GM12892 (cell line): ENCODE measurements at regions not wholly inside any gene's neighbourhood (a gene's known extent, or its start where the extent isn't known, plus 50 kb on each side); places are given as distances from the start of the nearest gene placed in this dataset.

Experiments
- DNase-seq: peaks from one replicate; pipeline ENCODE4 v3.0.0; 2011; ENCODE audit not compliant: insufficient read length
- FAIRE-seq: peaks from 2 replicates; lab custom pipeline; 2011; peaks lifted over from hg19 to GRCh38; lab: Jason Lieb, UNC
- POLR2A ChIP-seq: IDR thresholded peaks from 2 replicates; pipeline ENCODE4 v1.6.1; 2011; ENCODE audit warnings: low read depth, low read length, control low read depth
- POLR2AphosphoS5 ChIP-seq: IDR thresholded peaks from 2 replicates; pipeline ENCODE4 v1.6.1; 2011; ENCODE audit warnings: low read depth, low read length, control low read depth
- TAF1 ChIP-seq: IDR thresholded peaks from 2 replicates; pipeline ENCODE4 v1.6.1; 2011; ENCODE audit warnings: low read depth, mild to moderate bottlenecking, control low read depth, low read length, borderline replicate concordance

DNA sequence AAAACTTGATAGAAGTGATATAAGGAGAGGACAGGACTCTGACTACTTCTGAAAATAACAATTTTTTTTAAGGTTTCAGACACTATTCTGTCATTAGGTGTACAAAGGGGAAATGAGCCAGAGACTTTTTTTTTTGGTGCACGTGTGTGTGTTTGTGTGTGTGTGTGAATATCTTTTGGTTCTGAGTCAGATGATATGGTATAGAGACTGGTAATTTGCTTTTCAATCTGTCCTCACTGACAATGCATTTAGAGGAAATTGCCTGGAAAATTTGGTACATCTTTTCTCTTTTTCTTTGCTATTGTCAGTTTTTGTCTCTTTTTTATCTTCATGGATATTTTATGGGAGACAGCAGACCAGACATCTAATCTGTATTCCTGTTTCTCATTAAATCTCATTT is 59.3 kb downstream of the DDIT4L start:
- no peak for FAIRE-seq
- TF ChIP-seq POLR2AphosphoS5 (no peak), TAF1 (no peak), POLR2A (no peak)
- no peak for DNase-seq

DNA sequence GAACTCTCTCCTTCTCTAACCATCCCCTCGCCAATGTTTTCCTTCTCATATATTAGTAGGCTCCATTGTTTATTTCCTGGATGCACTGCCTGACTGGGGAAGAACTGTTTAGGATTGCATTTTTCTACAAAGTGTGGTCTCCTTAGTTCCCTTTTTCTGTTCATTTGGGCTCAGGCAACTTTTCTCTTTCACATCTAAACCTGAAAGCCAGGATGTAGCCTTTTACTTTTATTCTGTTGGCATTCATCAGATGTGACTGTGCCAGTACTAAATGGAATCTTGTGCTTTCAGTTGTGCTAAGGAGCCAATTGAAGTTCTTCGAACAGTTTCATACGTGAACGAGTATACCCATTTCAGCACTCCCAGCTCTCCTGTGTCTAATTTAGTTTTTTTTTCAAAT is 59.8 kb downstream of the DDIT4L start:
- TF ChIP-seq POLR2A (no peak), TAF1 (no peak)
- FAIRE-seq (no peak), DNase-seq (no peak)

DNA sequence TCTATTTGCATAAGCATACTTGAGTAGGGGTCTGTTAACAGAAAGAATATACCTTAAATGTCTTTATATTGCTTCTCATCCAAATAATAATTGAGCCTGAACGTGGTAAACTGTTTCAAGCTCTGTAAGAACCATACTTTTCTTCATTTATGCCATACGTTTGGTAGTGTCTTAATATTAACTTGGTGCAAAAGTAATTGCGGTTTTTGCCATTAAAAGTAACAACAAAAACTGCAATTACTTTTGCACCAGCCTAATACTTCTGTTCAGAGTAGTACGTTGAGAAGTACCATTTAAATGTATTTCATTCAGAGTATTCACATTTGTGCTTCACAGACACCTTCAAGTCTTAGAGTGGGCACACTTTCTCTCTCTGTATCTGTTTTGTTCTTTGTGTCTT is 60.5 kb downstream of the DDIT4L start:
- TF ChIP-seq POLR2AphosphoS5: no peak
- TF ChIP-seq TAF1: no peak
- TF ChIP-seq POLR2A: no peak
- no peak for FAIRE-seq
- no peak for DNase-seq

DNA sequence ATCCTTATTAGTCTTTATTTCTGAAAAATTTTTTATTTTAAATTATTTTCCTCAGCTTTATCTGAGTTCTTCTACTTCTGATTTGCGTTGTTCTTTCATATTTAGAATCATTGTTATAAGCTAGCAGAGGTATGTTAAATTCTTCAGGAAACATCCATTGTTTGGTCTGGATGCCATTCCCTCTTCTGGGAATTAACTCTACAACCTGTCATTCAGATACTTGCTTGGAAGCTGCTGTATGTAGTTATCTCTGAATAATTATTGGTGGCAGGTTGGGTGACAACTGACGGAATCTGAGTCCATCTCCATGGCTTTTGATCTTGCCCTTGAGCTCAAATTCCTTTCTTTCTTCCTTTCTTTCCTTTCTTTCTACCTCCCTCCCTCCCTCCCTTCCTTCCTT is 61.9 kb downstream of the DDIT4L start:
- DNase-seq (no peak), FAIRE-seq (no peak)
- TF ChIP-seq POLR2AphosphoS5 (no peak), POLR2A (no peak), TAF1 (no peak)

DNA sequence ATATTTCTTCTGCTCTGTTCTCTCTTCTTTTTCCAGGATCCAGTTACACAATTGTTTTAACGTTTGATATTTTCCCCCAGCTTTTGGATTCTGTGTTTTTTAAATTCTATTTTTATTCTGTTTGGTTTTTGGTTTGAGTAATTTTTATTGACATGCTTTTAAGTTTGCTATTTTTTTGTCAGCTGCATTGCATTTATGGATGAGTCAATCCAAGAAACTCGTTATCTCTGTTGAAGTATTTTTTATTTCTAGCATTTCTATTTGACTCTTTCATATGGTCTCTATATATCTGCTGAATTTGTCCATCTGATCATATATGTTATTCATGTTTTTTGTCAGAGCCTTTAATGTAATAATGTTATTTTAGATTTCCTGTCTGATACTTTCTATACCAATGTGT is 65.6 kb downstream of the DDIT4L start:
- no peak for FAIRE-seq
- TF ChIP-seq TAF1 (no peak), POLR2AphosphoS5 (no peak), POLR2A (no peak)
- DNase-seq: no peak

DNA sequence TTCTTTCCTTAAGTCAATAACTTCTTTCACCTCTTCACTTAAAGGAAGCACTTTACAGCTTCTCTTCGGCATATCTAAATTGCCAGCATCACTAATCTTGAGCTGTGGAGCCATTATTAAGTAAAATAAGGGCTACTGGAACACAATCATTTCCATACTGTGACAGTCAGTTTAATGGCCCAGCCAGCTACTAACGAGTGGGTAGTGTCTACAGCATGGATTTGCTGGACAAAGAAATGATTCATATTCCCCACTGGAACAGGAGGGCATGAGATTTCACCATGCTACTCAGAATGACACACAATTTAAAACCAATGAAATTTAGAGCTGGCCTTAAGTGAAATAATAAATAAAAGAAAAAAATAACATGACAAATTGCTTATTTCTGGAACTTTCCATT is 72.1 kb downstream of the DDIT4L start:
- TF ChIP-seq TAF1 (no peak), POLR2AphosphoS5 (no peak), POLR2A (no peak)
- DNase-seq: no peak
- no peak for FAIRE-seq

DNA sequence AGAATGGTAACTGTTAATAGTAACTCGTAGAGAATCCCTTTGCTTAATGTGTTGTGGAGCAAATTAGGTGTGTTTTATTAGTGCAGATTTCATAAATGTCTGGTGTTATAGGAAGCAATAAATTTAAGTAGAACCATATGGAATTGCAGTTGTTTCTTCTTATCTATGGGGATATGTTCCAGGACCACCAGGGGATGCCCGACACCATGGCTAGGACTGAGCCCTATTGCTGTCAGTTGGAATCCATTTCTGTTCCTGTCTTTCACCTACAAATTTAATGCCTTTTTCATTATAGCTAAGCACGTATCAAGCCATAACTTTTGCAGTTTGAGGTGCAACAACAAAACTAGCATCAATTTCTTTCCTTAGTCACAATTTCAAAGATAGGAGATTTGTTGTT is 72.5 kb downstream of the DDIT4L start:
- DNase-seq (no peak), FAIRE-seq (no peak)
- TF ChIP-seq POLR2AphosphoS5 (no peak), TAF1 (no peak), POLR2A (no peak)

DNA sequence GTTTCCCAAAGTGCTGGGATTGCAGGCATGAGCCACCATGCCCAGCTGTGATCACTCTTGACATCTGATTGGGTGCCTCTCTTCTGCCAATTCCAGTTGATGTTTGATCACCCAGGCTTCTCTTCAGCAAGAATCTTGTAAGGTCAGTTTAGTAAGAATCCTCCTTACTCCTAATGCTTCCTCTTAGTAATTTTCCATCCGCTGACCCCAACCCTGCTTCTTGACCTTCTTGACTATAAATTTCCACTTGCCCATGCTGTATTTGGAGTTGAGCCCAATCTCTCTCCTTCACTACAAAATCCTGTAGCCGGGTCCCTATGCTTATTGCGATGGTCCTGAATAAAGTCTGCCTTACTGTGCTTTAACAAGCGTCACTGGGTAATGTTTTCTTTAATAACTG is 75.4 kb downstream of the DDIT4L start:
- DNase-seq (no peak), FAIRE-seq (peak; percentile 38)
- TF ChIP-seq TAF1 (no peak), POLR2AphosphoS5 (no peak), POLR2A (no peak)

DNA sequence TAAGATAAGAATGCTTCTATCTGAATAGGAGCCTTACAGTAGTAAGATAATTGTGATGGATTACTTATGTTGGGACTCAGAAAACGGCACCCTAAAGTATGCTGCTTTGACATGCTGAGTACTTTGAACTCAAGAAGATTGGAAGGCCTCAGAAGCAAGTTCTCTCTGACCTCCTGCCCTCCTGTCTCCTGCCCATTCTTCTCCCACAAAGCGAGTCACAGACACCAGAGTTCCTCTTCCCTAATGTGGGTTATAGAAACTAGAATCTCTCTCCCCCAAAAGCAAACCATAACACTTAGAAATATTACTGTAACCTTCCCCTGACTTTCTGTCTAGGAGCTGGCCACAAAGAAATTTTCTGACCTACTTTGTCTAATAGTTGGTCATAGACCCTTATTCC is 76.5 kb downstream of the DDIT4L start:
- TF ChIP-seq POLR2A (no peak), TAF1 (no peak), POLR2AphosphoS5 (no peak)
- FAIRE-seq: no peak
- no peak for DNase-seq

DNA sequence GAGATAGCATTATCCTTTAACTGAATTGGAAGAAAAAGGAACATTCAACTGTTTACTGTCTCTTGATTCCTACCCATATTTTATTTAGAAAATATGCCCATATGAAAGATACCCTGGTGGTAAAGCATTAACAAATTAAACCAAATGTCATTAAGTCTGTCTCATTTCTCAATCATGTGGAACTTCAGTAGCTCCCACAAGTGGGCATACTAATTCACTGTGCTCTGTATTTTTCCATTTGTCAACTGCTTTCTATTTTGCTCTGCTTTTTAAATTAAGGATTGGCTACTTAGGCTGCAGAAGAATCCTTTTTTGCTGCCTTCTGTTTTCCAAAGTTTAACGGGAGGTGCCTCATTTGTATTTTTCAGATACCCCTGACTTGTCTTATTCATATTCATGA is 77.2 kb downstream of the DDIT4L start:
- TF ChIP-seq POLR2AphosphoS5: no peak
- TF ChIP-seq TAF1: no peak
- no peak for DNase-seq
- no peak for FAIRE-seq

DNA sequence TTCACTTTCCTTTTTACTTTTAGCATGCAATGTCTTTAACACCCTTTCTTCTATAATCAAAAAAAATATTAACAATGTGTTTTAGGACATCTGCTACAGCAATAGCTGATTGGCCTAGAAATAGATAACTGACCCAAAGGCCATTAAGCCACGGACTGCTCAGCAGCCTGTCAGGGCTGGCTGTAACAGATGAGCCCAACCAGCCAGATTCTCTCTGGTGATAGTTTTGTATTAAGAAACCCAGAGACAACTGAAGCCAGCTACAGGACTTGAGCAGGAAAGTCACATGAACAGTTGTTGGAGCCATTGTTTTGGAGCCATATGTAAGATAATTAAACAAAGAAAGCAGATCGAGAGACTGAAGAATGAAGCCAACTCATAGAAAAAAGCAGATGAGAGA is 80.3 kb downstream of the DDIT4L start:
- no peak for TF ChIP-seq TAF1
- no peak for TF ChIP-seq POLR2AphosphoS5
- no peak for TF ChIP-seq POLR2A
- FAIRE-seq: no peak

DNA sequence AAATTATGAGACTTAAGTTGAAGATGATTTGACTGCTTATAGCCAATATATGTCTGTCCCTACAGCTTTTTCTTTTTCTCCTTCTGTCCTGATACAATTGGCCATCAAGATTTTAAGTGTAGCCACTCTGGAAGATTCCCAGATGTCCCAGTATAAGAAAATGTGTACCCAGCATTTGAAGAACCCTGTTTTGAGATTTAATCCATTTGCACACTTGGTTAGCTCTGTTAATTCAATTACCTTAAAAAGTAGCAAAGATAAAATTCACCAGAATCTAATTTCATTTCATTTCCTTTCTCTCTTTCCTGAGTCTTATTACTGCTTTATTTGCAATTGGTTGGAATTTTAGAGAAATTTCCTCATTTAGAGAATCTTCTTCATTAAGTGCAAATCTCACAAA is 81.4 kb downstream of the DDIT4L start:
- no peak for FAIRE-seq
- DNase-seq: no peak
- TF ChIP-seq POLR2A (no peak), POLR2AphosphoS5 (no peak), TAF1 (no peak)

More for the DNA sequence above, 80.3 kb downstream of the DDIT4L start:
- DNase-seq: no peak

DNA sequence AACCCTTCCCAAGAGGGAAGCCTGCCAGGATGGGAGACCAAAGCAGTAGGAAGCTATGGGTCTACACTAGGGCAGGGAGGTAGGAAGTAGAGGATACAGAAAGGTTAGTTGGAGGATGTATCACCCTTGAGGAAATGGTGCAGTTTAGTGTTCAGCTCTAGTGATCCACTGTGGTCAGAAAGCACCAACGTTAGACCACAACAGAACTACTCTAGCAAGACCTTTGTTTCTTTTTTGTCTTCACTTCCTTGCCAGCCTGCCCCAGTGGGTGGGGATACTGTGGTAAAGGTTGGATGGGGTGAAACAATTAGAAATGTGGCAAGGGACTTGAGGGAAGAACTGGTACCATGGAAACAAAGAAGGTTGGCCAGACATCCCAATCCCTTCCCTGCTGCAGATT is 83.3 kb downstream of the DDIT4L start:
- no peak for DNase-seq
- peak; percentile 82 for FAIRE-seq
- no peak for TF ChIP-seq TAF1
- no peak for TF ChIP-seq POLR2A
- no peak for TF ChIP-seq POLR2AphosphoS5

DNA sequence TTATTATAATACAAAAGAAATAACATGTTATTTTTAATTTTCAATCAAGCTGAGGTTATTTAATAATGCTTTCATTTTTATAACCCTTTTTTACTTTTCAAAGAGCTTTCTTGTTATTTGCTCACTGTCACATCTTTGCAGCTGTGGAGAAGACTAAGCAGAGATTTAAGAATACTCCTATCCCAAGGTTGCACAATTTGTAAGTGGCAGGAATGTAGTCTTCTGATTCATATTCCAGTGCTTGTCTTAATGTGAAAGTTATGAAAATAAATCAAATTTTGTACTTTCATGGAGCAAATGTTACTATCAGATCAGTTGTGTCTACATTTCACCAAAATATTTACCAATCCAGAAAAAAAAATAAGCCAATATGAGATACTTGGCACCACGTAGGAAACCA is 86.6 kb downstream of the DDIT4L start:
- DNase-seq: no peak
- TF ChIP-seq POLR2AphosphoS5 (no peak), TAF1 (no peak), POLR2A (no peak)
- FAIRE-seq: no peak
